HepG2 (cell line): ENCODE measurements at regions not wholly inside any gene's neighbourhood (a gene's known extent, or its start where the extent isn't known, plus 50 kb on each side); places are given as distances from the start of the nearest gene placed in this dataset.

Experiments
- ATAC-seq: fragments of 200-7000 bp; cut with Tn5 transposase; 3 replicates; pipeline ENCODE4 v1.9.1; 2020; ENCODE audit warnings: mild to moderate bottlenecking, moderate library complexity
- BruUV-seq: library from RNA; stranded (reverse); fragments of 400-500 nt; replicated peaks from 2 replicates; lab custom pipeline; 2021; lab: Mats Ljungman, UMichigan
- CTCF ChIA-PET: fragments of 300-600 bp; formaldehyde crosslinking; extraction: SDS; loops from one replicate; lab custom pipeline; 2021; ENCODE audit warnings: low total read pairs, inconsistent platforms, low intra/inter-chr PET ratio; lab: Yijun Ruan, JAX
- POLR2A ChIA-PET: fragments of 350-600 bp; sonication (Branson Sonifier 250); formaldehyde crosslinking; loops from one replicate; lab custom pipeline; 2020; ENCODE audit warnings: antibody characterized with exemption, inconsistent platforms; lab: Yijun Ruan, JAX
- DNase-seq: peaks from one replicate; pipeline ENCODE4 v3.0.0-alpha.2; 2015; ENCODE audit warnings: low spot score
- FAIRE-seq: peaks from 3 replicates; lab custom pipeline; 2011; peaks lifted over from hg19 to GRCh38; lab: Jason Lieb, UNC
- H2AFZ ChIP-seq: one replicate; pipeline ENCODE4 v1.6.1; 2011; ENCODE audit warnings: low read length, inconsistent platforms
- H3K27ac ChIP-seq: fragments of 300-600 bp; 3 replicates; pipeline ENCODE4 v1.8.0; 2011; ENCODE audit warnings: mixed run types, mild to moderate bottlenecking, mixed read lengths, low read length, inconsistent platforms; ENCODE audit not compliant: insufficient read depth; ENCODE audit errors: extremely low read length
- H3K27me3 ChIP-seq, 2 experiments: fragments of 200-600 bp in 1 of 2; 2 replicates in 1 of 2; 3 replicates in 1 of 2; pipeline versions ENCODE4 v1.6.0 to v1.8.0; 2011; ENCODE audit warnings: low read length in 2 of 2, mild to moderate bottlenecking in 2 of 2, moderate library complexity in 2 of 2, inconsistent platforms in 1 of 2; ENCODE audit not compliant: insufficient read depth in 2 of 2, control insufficient read depth in 1 of 2
- H3K36me3 ChIP-seq, 2 experiments: fragments of 200-600 bp in 1 of 2; replicated peaks in 1 of 2; 2 replicates in 1 of 2; 3 replicates in 1 of 2; pipeline versions ENCODE4 v1.5.1 to v1.8.0; 2011; ENCODE audit warnings: low read length in 2 of 2, inconsistent platforms in 1 of 2; ENCODE audit not compliant: insufficient read depth in 2 of 2, control insufficient read depth in 1 of 2
- H3K4me1 ChIP-seq: 2 replicates; pipeline ENCODE4 v1.5.1; 2012; ENCODE audit warnings: low read length, inconsistent platforms; ENCODE audit not compliant: insufficient read depth
- H3K4me2 ChIP-seq: 2 replicates; pipeline ENCODE4 v1.6.0; 2011; ENCODE audit warnings: low read depth, low read length, inconsistent platforms
- H3K4me3 ChIP-seq, 3 experiments: fragments of 200-600 bp in 1 of 3; sonication (generic), shearing (Covaris generic) in 1 of 3; replicated peaks in 1 of 3; 2 replicates each; pipeline ENCODE4 v1.5.1; 2011 to 2016; ENCODE audit warnings: low read length in 3 of 3, inconsistent platforms in 2 of 3, low read depth in 2 of 3, mild to moderate bottlenecking in 2 of 3, control low read depth in 1 of 3, mixed read lengths in 1 of 3; ENCODE audit not compliant: insufficient read depth in 1 of 3
- H3K79me2 ChIP-seq: one replicate; pipeline ENCODE4 v1.6.1; 2011; ENCODE audit warnings: low read length, inconsistent platforms; ENCODE audit not compliant: insufficient read depth
- H3K9ac ChIP-seq: 2 replicates; pipeline ENCODE4 v1.6.0; 2011; ENCODE audit warnings: mild to moderate bottlenecking, low read depth, low read length, inconsistent platforms; ENCODE audit not compliant: insufficient read depth
- H3K9me3 ChIP-seq: 2 replicates; pipeline ENCODE4 v1.5.1; 2012; ENCODE audit warnings: mild to moderate bottlenecking, low read length
- H4K20me1 ChIP-seq: 2 replicates; pipeline ENCODE4 v1.6.0; 2011; ENCODE audit warnings: inconsistent platforms, mild to moderate bottlenecking, low read length, moderate library complexity; ENCODE audit not compliant: insufficient read depth
- EEA1 ChIP-seq: sonication (generic); formaldehyde crosslinking; IDR thresholded peaks from 2 replicates; pipeline ENCODE4 v1.5.1; 2020; ENCODE audit warnings: mild to moderate bottlenecking, missing genetic modification reagents, borderline replicate concordance
- HDAC2 ChIP-seq: sonication (generic); formaldehyde crosslinking; IDR thresholded peaks from 2 replicates; pipeline ENCODE4 v1.4.0; 2020; ENCODE audit warnings: missing genetic modification reagents
- IKZF5 ChIP-seq: IDR thresholded peaks from 2 replicates; pipeline ENCODE4 v1.6.1; 2018; ENCODE audit warnings: missing genetic modification reagents, mild to moderate bottlenecking, missing compliant biosample characterization
- NR3C1 ChIP-seq: sonication (generic); formaldehyde crosslinking; IDR thresholded peaks from 2 replicates; pipeline ENCODE4 v1.4.0; 2020; ENCODE audit warnings: missing genetic modification reagents
- SNAPC4 ChIP-seq: sonication (generic); formaldehyde crosslinking; IDR thresholded peaks from 2 replicates; pipeline ENCODE4 v1.4.0; 2020; ENCODE audit warnings: mild to moderate bottlenecking, missing genetic modification reagents
- ZBTB34 ChIP-seq: sonication (generic); formaldehyde crosslinking; IDR thresholded peaks from 2 replicates; pipeline ENCODE4 v1.8.0; 2022; ENCODE audit warnings: mild to moderate bottlenecking, missing genetic modification reagents
- ZBTB39 ChIP-seq: sonication (generic); formaldehyde crosslinking; IDR thresholded peaks from 2 replicates; pipeline ENCODE4 v1.5.0; 2020; ENCODE audit warnings: missing genetic modification reagents
- ZNF382 ChIP-seq: sonication (generic); formaldehyde crosslinking; IDR thresholded peaks from 2 replicates; pipeline ENCODE4 v1.5.0; 2020; ENCODE audit warnings: missing genetic modification reagents, mild to moderate bottlenecking, borderline replicate concordance
- ZSCAN30 ChIP-seq: sonication (generic); formaldehyde crosslinking; IDR thresholded peaks from 2 replicates; pipeline ENCODE4 v1.5.0; 2020; ENCODE audit warnings: mild to moderate bottlenecking, missing genetic modification reagents
- in situ Hi-C: cut with HindIII; loops from 2 replicates; pipeline ENCODE4 v1.10.0; 2017; ENCODE audit warnings: low pct_unique_long_range_greater_than_20kb; ENCODE audit not compliant: extremely low pct_ligation_motif_present
- intact Hi-C: fragments of 100-400 bp; cut with micrococcal nuclease; formaldehyde crosslinking; loops from one replicate; pipeline ENCODE4 v1.10.0; 2022; ENCODE audit not compliant: unreplicated experiment
- TF ChIP-seq, protein P1 (sequence below): sonication (generic); formaldehyde crosslinking; IDR thresholded peaks from 2 replicates; pipeline ENCODE4 v1.5.0; 2020; ENCODE audit warnings: mild to moderate bottlenecking, missing genetic modification reagents, moderate library complexity
- TF ChIP-seq, protein P2 (sequence below): sonication (generic); formaldehyde crosslinking; conservative IDR thresholded peaks from 2 replicates; pipeline ENCODE4 v1.8.0; 2022; ENCODE audit warnings: low read depth, missing genetic modification reagents

DNA sequence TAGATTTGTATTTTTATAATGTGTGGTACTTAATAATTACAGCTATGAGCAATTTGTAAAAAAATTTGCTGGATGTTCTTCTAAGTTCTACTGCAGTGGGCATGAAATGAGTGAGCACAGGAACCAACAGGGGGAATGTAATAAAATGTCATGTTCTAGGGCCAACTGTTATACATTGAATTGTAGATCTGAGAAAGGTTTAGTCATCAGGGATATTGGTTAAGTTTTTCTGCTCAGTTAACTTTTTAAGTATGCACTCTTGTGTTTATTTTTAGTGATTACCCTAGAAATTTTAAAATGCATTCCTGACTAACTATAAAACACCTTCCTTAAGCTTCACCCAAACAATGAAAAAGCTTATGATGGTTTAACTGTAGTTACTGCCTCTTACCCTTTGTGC is 101.8 kb downstream of the CAND1 start:
- H3K9ac ChIP-seq: no peak overlapping the region
- DNase-seq (no peak), ATAC-seq (no peak), FAIRE-seq (no peak)
- BruUV-seq: no TSS peak
- no peaks in the 10 kb centered on the region for H3K4me1 ChIP-seq
- in situ Hi-C loops (no loop called here), intact Hi-C loops (no loop called here)
- H3K79me2 ChIP-seq: no peaks in the 10 kb centered on the region
- ChIA-PET POLR2A (no interaction called here), CTCF (no interaction called here)
- no peaks in the 10 kb centered on the region for H4K20me1 ChIP-seq
- H3K4me2 ChIP-seq: no peak overlapping the region
- no peaks in the 10 kb centered on the region; a peak in 1 of 5 replicates for H3K27me3 ChIP-seq
- no peak overlapping the region for H3K27ac ChIP-seq
- no peak overlapping the region for H3K4me3 ChIP-seq
- no peaks in the 10 kb centered on the region for H3K9me3 ChIP-seq
- H2AFZ ChIP-seq: no peak overlapping the region
- no peaks in the 10 kb centered on the region for H3K36me3 ChIP-seq
- TF ChIP-seq ZSCAN30 (no peak), ZBTB39 (no peak), HDAC2 (CRISPR knock-in tag) (no peak), NR3C1 (CRISPR knock-in tag) (no peak), SNAPC4 (CRISPR knock-in tag) (no peak), EEA1 (CRISPR knock-in tag) (no peak), ZNF382 (no peak), ZBTB34 (no peak), IKZF5 (CRISPR knock-in tag) (no peak)
- TF ChIP-seq, protein P1, sequence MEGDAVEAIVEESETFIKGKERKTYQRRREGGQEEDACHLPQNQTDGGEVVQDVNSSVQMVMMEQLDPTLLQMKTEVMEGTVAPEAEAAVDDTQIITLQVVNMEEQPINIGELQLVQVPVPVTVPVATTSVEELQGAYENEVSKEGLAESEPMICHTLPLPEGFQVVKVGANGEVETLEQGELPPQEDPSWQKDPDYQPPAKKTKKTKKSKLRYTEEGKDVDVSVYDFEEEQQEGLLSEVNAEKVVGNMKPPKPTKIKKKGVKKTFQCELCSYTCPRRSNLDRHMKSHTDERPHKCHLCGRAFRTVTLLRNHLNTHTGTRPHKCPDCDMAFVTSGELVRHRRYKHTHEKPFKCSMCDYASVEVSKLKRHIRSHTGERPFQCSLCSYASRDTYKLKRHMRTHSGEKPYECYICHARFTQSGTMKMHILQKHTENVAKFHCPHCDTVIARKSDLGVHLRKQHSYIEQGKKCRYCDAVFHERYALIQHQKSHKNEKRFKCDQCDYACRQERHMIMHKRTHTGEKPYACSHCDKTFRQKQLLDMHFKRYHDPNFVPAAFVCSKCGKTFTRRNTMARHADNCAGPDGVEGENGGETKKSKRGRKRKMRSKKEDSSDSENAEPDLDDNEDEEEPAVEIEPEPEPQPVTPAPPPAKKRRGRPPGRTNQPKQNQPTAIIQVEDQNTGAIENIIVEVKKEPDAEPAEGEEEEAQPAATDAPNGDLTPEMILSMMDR: no peak
- TF ChIP-seq, protein P2, sequence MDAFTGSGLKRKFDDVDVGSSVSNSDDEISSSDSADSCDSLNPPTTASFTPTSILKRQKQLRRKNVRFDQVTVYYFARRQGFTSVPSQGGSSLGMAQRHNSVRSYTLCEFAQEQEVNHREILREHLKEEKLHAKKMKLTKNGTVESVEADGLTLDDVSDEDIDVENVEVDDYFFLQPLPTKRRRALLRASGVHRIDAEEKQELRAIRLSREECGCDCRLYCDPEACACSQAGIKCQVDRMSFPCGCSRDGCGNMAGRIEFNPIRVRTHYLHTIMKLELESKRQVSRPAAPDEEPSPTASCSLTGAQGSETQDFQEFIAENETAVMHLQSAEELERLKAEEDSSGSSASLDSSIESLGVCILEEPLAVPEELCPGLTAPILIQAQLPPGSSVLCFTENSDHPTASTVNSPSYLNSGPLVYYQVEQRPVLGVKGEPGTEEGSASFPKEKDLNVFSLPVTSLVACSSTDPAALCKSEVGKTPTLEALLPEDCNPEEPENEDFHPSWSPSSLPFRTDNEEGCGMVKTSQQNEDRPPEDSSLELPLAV (CRISPR knock-in tag): no peak
